ENCODE measurements at regions not wholly inside any gene's neighbourhood (a gene's known extent, or its start where the extent isn't known, plus 50 kb on each side); places are given as distances from the start of the nearest gene placed in this dataset.
A peak's percentile ranks its signal among the peaks of the same experiment; 100 is the strongest.

DNA sequence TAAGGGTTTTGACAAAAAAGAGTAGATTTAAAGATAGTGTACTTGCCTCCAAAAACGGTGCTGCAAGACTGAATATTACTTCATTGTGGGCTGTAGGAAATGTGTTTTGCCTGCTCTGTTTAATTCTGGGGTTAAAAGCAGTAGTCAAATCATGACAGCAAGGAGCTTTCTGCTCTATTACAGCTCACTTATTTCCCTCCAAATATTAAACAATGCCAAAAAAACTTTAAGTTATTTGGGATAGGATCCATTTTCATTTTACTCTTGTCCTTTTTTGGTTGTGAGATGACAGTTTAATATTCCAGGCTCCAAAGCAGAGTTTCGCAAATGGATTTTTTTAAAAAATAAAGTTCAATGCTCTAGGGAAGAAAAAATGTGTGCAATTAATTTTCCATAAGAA is 340.4 kb upstream of the RGMB start:
- H3K27me3 ChIP-seq (ENCODE audit: insufficient read depth, low read length): no peaks in the 10 kb centered on the region
- no peak for TF ChIP-seq CTCF (IDR thresholded peaks at IDR 0.05; ENCODE audit: extremely low read depth, low read depth, low read length)
- no peak overlapping the region for H3K27ac ChIP-seq (ENCODE audit: low read depth, low read length)
- no peaks in the 10 kb centered on the region for H3K79me2 ChIP-seq (ENCODE audit: insufficient read depth, low read length)
- no peak overlapping the region for H2AFZ ChIP-seq (ENCODE audit: low read length)
- no peaks in the 10 kb centered on the region for H3K36me3 ChIP-seq (ENCODE audit: insufficient read depth, low read length)
- no peak overlapping the region for H3K4me2 ChIP-seq (ENCODE audit: insufficient read depth, low read length)
- no peaks in the 10 kb centered on the region for H3K9me3 ChIP-seq (ENCODE audit: low read depth, low read length)
- H4K20me1 ChIP-seq (ENCODE audit: insufficient read depth, low read length): no peaks in the 10 kb centered on the region
- no peak for DNase-seq (ENCODE audit: insufficient read length, low spot score, missing footprints)
- no peak overlapping the region for H3K4me3 ChIP-seq (ENCODE audit: insufficient read depth, low read length)
- peaks cover 8% of the 10 kb centered on the region for H3K4me1 ChIP-seq (ENCODE audit: insufficient read depth, low read length)

- Histone ChIP-seq H3K4me1 (ENCODE audit: insufficient read depth, low read length) (peaks cover 6% of the 10 kb centered on the region), H3K4me2 (ENCODE audit: insufficient read depth, low read length) (no peak overlapping the region), H4K20me1 (ENCODE audit: insufficient read depth, low read length) (no peaks in the 10 kb centered on the region), H2AFZ (ENCODE audit: low read length) (no peak overlapping the region), H3K79me2 (ENCODE audit: insufficient read depth, low read length) (no peaks in the 10 kb centered on the region), H3K27me3 (ENCODE audit: insufficient read depth, low read length) (no peaks in the 10 kb centered on the region), H3K4me3 (ENCODE audit: insufficient read depth, low read length) (no peak overlapping the region), H3K9me3 (ENCODE audit: low read depth, low read length) (no peaks in the 10 kb centered on the region), H3K27ac (ENCODE audit: low read depth, low read length) (no peak overlapping the region), H3K36me3 (ENCODE audit: insufficient read depth, low read length) (no peaks in the 10 kb centered on the region)
- DNase-seq (ENCODE audit: insufficient read length, low spot score, missing footprints): peak; percentile 3
- no peak for TF ChIP-seq CTCF (IDR thresholded peaks at IDR 0.05; ENCODE audit: extremely low read depth, low read depth, low read length)
These were observed 339.8 kb upstream of the RGMB start for GRCh38 chr5:98433673-98434072.

DNA sequence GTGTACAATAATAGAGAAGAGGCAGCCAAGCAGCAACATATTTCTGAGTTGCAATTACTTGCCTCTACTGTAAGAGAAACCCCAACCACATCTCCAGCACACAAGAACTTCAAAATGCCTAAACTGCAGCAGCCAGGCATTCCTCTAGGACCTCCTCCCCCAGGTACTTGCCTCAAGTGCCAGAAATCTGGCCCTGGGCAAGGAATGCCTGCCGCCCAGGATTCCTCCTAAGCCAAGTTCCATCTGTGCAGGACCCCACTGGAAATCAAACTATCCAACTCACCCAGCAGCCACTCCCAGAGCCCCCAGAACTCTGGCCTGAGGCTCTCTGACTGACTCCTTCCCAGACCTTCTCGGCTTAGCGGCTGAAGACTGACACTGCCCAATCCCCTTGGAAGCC is 336.8 kb upstream of the RGMB start:
- H3K27me3 ChIP-seq (ENCODE audit: insufficient read depth, low read length): no peaks in the 10 kb centered on the region
- no peaks in the 10 kb centered on the region for H3K79me2 ChIP-seq (ENCODE audit: insufficient read depth, low read length)
- H3K36me3 ChIP-seq (ENCODE audit: insufficient read depth, low read length): no peaks in the 10 kb centered on the region
- no peaks in the 10 kb centered on the region for H3K4me1 ChIP-seq (ENCODE audit: insufficient read depth, low read length)
- H3K4me2 ChIP-seq (ENCODE audit: insufficient read depth, low read length): no peak overlapping the region
- H2AFZ ChIP-seq (ENCODE audit: low read length): no peak overlapping the region
- no peak for TF ChIP-seq CTCF (IDR thresholded peaks at IDR 0.05; ENCODE audit: extremely low read depth, low read depth, low read length)
- no peaks in the 10 kb centered on the region for H4K20me1 ChIP-seq (ENCODE audit: insufficient read depth, low read length)
- no peak for DNase-seq (ENCODE audit: insufficient read length, low spot score, missing footprints)
- H3K27ac ChIP-seq (ENCODE audit: low read depth, low read length): no peak overlapping the region
- no peaks in the 10 kb centered on the region for H3K9me3 ChIP-seq (ENCODE audit: low read depth, low read length)
- no peak overlapping the region for H3K4me3 ChIP-seq (ENCODE audit: insufficient read depth, low read length)

- no peak overlapping the region for H3K4me2 ChIP-seq (ENCODE audit: insufficient read depth, low read length)
- no peaks in the 10 kb centered on the region for H3K9me3 ChIP-seq (ENCODE audit: low read depth, low read length)
- no peak for TF ChIP-seq CTCF (IDR thresholded peaks at IDR 0.05; ENCODE audit: extremely low read depth, low read depth, low read length)
- H4K20me1 ChIP-seq (ENCODE audit: insufficient read depth, low read length): no peaks in the 10 kb centered on the region
- no peaks in the 10 kb centered on the region for H3K36me3 ChIP-seq (ENCODE audit: insufficient read depth, low read length)
- DNase-seq (ENCODE audit: insufficient read length, low spot score, missing footprints): no peak
- H3K4me3 ChIP-seq (ENCODE audit: insufficient read depth, low read length): no peak overlapping the region
- H3K4me1 ChIP-seq (ENCODE audit: insufficient read depth, low read length): no peaks in the 10 kb centered on the region
- no peaks in the 10 kb centered on the region for H3K79me2 ChIP-seq (ENCODE audit: insufficient read depth, low read length)
- no peak overlapping the region for H2AFZ ChIP-seq (ENCODE audit: low read length)
- no peaks in the 10 kb centered on the region for H3K27me3 ChIP-seq (ENCODE audit: insufficient read depth, low read length)
- no peak overlapping the region for H3K27ac ChIP-seq (ENCODE audit: low read depth, low read length)
These were observed 331.0 kb upstream of the RGMB start for GRCh38 chr5:98442448-98442847.

Data from osteoblast (primary cell).